ENCODE measurements at regions not wholly inside any gene's neighbourhood (a gene's known extent, or its start where the extent isn't known, plus 50 kb on each side); places are given as distances from the start of the nearest gene placed in this dataset.

DNA sequence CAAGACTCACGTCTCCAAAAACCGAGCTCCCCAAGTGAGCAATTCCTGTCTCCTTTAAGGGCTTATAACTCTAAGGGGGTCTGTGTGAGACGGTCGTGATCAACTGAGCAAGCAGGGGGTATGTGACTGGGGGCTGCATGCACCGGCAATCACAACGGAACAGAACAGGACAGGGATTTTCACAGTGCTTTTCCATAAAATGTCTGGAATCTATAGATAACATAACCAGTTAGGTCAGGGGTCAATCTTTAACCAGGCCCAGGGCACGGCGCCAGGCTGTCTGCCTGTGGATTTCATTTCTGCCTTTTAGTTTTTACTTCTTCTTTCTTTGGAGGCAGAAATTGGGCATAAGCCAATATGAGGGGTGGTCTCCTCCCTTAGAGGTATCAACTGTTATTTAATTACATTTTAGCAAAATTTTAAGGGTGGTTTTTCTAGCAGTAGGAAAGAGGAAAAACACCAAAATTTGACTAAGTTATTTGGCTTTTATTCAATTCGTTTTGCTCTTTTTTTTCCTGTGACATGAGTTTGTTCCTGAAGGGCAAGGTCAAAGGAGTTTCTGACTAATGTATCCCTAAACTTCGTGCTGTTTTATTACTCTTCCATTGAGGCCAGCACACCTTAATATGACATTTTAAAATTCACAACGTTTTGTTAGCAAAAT is 121.4 kb upstream of the SEC61G start:
- in situ Hi-C loops (cut with HindIII; ENCODE audit: low pct_unique_long_range_greater_than_20kb, low sequenced_read_pairs) = no loop called here
- DNase-seq (ENCODE audit: low read depth) = peak; percentile 56

GRCh38 chr7:54881816-54882520 is 123.0 kb upstream of the SEC61G start:
- DNase-seq (ENCODE audit: low read depth) = no peak
- in situ Hi-C loops (cut with HindIII; ENCODE audit: low pct_unique_long_range_greater_than_20kb, low sequenced_read_pairs) = no loop called here

DNA sequence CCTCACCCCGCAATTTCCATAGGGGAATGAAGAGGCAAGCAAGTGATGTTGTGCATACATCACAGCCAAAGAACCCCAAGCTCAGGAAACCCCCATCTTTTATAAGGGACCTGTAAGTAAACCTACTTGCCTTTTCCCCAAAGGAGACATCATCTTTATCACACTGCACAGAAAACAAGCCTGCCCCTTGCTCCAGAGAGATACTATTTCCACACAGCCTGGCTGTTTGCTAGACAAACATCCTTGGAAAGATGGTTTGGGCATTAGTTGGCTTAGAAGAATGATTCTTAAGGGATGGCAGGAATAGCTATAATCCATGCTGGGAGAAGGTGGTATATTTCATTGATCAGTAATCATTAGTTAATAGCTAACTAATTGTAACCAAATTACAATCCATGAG is 123.7 kb upstream of the SEC61G start:
- no peak for DNase-seq (ENCODE audit: low read depth)
- in situ Hi-C loops (cut with HindIII; ENCODE audit: low pct_unique_long_range_greater_than_20kb, low sequenced_read_pairs) = no loop called here

DNA sequence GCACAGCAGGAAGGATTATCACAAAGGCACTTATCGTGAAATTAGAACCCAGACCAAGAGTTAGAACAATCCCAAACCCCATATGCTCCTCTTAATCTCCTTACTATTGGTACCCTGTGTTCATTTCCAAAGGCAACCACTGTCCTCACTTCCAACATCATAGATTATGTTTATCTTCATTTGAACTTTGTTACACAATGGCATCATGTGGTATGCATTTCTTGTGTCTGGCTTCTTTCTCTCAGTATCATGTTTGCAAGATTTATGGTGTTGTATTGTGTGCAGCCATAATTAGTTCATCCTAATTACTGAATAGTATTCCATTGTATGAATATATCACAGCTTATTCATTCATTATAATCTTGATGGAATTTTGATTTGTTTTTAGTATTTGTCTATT is 124.6 kb upstream of the SEC61G start:
- in situ Hi-C loops (cut with HindIII; ENCODE audit: low pct_unique_long_range_greater_than_20kb, low sequenced_read_pairs) = no loop called here

DNA sequence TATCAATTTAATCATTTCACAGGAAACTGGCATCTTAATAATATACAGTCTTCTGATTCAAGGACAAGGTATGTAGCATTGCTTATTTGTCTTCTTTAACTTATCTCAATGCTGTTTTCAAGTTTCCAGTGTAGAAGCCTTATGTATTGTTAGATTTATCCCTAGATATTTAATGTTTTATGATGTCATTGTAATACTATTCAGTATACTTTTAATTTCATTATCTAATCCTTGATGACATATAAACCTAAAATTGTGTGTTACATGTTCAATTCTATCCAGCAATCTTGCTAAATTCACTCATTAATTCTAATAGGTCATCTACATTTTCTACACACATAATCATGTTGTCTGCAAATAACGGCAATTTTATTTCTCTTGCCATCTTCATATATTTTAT is 126.3 kb upstream of the SEC61G start:
- in situ Hi-C loops (cut with HindIII; ENCODE audit: low pct_unique_long_range_greater_than_20kb, low sequenced_read_pairs) = no loop called here
- no peak for DNase-seq (ENCODE audit: low read depth)

More for the DNA sequence above, 124.6 kb upstream of the SEC61G start:
- DNase-seq (ENCODE audit: low read depth) = no peak

DNA sequence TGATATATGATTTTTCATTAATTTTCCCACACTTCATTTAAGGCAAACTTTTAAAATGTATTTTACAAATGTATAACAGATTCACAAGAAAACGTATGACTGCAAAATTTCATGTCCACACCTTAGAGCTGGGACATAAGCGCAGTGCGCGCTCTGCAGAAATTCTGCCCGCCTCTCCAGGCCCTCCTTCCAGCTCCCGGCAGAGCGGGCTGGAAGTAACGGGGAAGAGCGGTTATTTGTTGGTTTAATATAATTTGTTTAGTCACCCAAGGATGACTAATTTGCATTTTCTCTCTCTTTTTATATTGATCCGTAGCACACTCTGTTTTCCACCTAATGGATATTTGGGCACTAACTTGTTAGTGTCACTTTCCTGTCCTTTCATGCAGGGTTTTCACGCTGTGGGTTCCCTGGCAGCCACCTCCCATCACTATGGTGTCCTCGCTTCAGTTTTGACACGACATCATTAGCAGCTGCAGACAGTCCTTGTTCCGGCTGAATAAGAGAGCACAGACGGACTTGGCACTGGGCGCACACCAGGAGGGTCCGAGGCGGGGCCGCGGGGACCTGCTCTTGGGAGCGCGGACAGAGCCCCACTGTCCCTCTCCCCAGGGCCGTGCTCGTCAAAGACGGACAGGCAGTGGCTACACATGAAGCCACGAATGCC is 129.2 kb upstream of the SEC61G start:
- no peak for DNase-seq (ENCODE audit: low read depth)
- in situ Hi-C loops (cut with HindIII; ENCODE audit: low pct_unique_long_range_greater_than_20kb, low sequenced_read_pairs) = no loop called here

DNA sequence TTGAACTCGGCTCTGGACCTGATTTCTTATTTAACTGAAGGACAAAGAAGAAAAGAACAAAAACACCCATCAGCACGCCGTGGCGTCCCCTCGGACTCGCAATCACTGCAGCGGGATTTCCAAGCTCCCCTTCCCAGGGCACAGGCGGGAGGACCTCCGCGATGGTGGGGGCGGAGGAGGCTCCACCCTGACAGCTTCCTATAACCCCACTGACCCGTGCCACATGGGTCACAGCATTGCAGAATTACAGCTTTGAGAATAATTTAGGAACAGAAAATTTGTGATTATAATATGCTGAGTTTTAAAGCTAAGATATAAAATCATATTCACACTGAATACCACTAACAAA is 129.7 kb upstream of the SEC61G start:
- in situ Hi-C loops (cut with HindIII; ENCODE audit: low pct_unique_long_range_greater_than_20kb, low sequenced_read_pairs) = no loop called here
- DNase-seq (ENCODE audit: low read depth) = peak; percentile 38

GRCh38 chr7:54897891-54898290 is 120.9 kb upstream of the EGFR start:
- no peak for DNase-seq (ENCODE audit: low read depth)
- in situ Hi-C loops (cut with HindIII; ENCODE audit: low pct_unique_long_range_greater_than_20kb, low sequenced_read_pairs) = no loop called here

GRCh38 chr7:54898659-54899340 is 120.0 kb upstream of the EGFR start:
- DNase-seq (ENCODE audit: low read depth) = no peak
- in situ Hi-C loops (cut with HindIII; ENCODE audit: low pct_unique_long_range_greater_than_20kb, low sequenced_read_pairs) = no loop called here

DNA sequence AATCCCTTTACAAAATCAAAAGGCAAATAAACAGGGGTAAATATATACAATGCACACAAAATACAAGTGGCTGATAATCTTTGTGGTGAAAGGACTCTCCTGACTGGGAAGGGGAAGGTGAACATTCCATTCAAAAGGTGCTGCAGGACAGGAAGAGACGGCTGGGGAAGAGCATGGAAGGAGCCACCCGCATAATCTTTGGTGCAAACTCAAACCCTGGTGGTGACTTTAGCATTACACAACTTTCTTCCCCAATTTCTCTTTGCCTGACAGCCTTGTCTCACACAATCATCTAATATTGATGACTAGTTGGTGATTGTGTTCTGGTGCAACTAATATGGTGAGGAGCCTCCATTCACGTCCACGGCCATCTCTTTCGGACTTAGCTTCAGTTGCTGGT is 117.0 kb upstream of the EGFR start:
- DNase-seq (ENCODE audit: low read depth) = no peak
- in situ Hi-C loops (cut with HindIII; ENCODE audit: low pct_unique_long_range_greater_than_20kb, low sequenced_read_pairs) = no loop called here

- DNase-seq (ENCODE audit: low read depth) = no peak
These were observed 114.7 kb upstream of the EGFR start for GRCh38 chr7:54904130-54904529.

GRCh38 chr7:54904986-54905385 is 113.8 kb upstream of the EGFR start:
- in situ Hi-C loops (cut with HindIII; ENCODE audit: low pct_unique_long_range_greater_than_20kb, low sequenced_read_pairs) = no loop called here
- DNase-seq (ENCODE audit: low read depth) = no peak

More at GRCh38 chr7:54904130-54904529, 114.7 kb upstream of the EGFR start:
- in situ Hi-C loops (cut with HindIII; ENCODE audit: low pct_unique_long_range_greater_than_20kb, low sequenced_read_pairs) = no loop called here

DNA sequence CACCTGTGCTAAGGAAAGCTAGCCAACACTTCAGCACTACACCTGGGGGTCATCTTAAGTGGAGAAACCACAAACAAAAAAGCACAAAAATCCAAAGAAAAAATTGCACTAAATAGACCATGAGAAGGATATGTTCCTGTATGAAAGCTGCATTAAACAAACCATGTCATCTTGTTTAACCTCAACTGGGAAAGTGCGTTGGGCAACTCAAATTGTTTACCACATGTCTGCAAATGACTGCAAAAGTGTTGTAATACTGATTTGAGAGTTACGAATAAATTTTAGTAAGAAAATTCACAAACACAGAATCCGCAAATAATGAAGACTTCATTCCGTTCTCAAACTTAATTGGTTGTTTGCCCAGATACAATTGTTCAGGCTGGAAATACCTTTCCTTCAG is 111.9 kb upstream of the EGFR start:
- DNase-seq (ENCODE audit: low read depth) = no peak
- in situ Hi-C loops (cut with HindIII; ENCODE audit: low pct_unique_long_range_greater_than_20kb, low sequenced_read_pairs) = no loop called here

DNA sequence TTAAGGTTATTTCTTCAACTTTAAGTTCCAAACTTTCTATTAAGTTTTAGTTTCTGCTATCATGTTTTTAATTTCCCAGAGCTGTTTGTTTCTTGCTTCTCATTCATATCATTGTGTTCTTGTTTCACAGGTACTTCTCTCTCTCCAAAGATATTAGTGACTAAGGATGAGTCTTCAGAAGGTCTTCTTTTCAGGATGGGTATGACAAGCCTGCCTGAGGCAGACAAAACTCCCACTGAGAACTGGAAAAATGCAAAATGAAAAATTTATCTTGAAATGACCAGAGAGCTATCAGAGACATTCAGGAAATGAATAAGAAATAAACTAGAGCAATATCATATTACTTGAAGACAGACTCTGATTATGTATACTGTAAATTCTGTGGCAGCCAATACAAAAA is 110.8 kb upstream of the EGFR start:
- in situ Hi-C loops (cut with HindIII; ENCODE audit: low pct_unique_long_range_greater_than_20kb, low sequenced_read_pairs) = no loop called here
- no peak for DNase-seq (ENCODE audit: low read depth)

DNA sequence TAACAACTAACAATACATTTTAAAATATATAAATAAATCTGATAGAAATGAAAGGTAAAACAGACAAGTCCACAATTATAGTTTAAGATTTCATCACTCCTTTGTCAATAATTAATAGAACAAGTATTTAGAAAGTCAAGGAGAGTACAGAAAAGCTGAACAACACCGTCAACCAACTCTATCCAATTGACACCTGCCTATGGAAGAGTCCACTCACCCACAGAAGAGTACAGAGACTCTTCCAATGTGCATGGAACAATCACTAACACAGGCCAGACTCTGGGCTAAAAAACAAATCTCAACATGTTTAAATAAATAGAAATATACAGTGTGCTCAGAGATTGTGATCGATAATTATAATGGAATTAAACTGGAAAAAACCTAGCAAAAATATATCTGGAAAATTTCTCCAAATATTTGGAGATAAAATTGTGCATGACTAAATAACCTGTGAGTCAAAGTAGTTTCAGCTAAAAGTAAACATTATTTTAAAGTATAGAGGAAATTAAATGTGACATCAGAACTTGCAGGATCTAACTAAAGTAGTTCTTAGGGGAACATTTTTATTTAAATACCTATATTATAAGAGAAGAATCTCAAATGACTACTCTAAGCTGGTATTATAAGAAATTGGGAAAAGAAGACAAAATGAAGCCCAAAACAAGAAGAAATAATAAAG is 109.9 kb upstream of the EGFR start:
- no peak for DNase-seq (ENCODE audit: low read depth)
- in situ Hi-C loops (cut with HindIII; ENCODE audit: low pct_unique_long_range_greater_than_20kb, low sequenced_read_pairs) = no loop called here

DNA sequence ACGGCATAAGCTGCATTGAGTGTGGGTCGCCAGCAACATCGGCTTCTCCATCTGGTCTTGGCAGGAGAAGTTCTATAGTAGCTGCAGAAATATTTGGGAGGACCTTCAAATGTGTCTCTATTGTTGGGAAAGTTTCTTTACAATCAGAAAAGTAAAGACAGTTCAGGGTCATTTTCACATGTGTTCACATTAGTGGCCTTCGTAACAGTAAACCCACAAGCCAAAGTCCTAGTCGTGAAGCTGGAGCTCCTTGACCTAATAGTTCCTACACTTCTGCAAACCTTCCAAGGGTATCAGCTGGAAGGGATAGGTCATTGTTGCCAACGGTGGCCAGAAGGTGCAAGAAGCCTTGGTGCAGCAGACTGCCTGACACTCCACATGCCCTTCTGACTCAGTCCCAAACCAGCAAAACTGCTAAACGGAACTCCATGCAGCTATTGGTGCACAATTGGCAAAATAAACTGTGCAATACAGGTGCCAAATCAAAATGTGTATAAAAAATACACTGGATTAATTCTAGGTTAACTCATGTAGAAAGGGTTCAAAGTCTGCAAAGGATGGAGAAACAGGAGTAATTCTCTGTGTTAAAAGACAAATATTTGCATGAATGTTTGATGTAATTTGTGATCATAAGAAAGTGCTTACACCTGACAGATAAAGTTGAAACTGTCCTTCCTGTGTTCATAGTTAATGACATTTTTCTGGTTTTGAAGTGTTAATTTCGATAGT is 102.8 kb upstream of the EGFR start:
- DNase-seq (ENCODE audit: low read depth) = no peak
- in situ Hi-C loops (cut with HindIII; ENCODE audit: low pct_unique_long_range_greater_than_20kb, low sequenced_read_pairs) = no loop called here

- no peak for DNase-seq (ENCODE audit: low read depth)
- in situ Hi-C loops (cut with HindIII; ENCODE audit: low pct_unique_long_range_greater_than_20kb, low sequenced_read_pairs) = no loop called here
These were observed 101.0 kb upstream of the EGFR start for GRCh38 chr7:54917613-54918391.
